ENCODE measurements at regions not wholly inside any gene's neighbourhood (a gene's known extent, or its start where the extent isn't known, plus 50 kb on each side); places are given as distances from the start of the nearest gene placed in this dataset.

DNA sequence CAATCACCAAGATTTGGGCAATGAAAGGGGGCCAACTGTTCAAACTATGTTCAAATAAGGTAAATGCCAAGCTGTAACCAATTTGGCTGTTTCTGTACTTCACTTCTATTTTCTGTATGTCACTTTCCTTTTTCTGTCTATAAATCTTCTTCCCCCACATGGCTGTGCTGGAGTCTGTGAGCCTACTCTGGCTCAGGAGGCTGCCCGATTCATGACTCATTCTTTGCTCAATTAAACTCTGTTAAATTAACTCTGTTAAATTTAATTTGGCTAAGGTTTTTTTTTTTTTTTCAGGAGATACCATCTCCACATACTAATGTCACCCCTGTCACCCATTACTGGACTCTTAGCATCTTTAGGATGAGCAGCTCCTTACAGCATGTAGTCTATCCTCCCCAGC, 178.8 kb upstream of the TWIST2 start:
- H3K4me3 ChIP-seq (ENCODE audit: low read depth, low read length): no peak overlapping the region
- DNase-seq (ENCODE audit: low read depth): no peak
- TF ChIP-seq, protein P1, sequence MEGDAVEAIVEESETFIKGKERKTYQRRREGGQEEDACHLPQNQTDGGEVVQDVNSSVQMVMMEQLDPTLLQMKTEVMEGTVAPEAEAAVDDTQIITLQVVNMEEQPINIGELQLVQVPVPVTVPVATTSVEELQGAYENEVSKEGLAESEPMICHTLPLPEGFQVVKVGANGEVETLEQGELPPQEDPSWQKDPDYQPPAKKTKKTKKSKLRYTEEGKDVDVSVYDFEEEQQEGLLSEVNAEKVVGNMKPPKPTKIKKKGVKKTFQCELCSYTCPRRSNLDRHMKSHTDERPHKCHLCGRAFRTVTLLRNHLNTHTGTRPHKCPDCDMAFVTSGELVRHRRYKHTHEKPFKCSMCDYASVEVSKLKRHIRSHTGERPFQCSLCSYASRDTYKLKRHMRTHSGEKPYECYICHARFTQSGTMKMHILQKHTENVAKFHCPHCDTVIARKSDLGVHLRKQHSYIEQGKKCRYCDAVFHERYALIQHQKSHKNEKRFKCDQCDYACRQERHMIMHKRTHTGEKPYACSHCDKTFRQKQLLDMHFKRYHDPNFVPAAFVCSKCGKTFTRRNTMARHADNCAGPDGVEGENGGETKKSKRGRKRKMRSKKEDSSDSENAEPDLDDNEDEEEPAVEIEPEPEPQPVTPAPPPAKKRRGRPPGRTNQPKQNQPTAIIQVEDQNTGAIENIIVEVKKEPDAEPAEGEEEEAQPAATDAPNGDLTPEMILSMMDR (IDR thresholded peaks at IDR 0.05; ENCODE audit: insufficient read depth, low read depth, low read length): no peak

DNA sequence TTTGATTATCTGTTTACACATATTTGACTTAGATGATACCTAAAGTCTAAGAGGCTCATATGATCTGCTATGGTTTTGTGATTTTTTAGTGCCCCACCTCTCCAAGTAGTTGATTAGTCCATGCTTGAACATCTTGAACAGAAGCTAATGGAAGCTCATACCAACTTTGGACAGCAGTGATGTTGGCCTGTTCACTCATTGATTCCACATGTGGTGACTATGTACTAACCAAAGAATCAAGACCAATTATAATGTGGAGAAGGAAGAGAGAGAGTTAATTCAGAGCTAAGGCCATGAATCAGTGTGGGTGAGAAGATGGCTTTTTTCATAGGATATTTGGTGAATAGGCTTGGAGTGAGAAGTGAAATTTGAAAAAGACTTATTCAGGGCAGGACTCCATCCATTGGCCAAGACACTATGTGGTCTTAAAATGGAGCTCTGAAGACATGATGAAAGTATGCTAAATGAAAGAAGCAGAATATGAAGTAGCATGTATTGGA, 178.3 kb upstream of the TWIST2 start:
- TF ChIP-seq, protein P1 (IDR thresholded peaks at IDR 0.05; ENCODE audit: insufficient read depth, low read depth, low read length): no peak
- no peak for DNase-seq (ENCODE audit: low read depth)
- no peak overlapping the region for H3K4me3 ChIP-seq (ENCODE audit: low read depth, low read length)

DNA sequence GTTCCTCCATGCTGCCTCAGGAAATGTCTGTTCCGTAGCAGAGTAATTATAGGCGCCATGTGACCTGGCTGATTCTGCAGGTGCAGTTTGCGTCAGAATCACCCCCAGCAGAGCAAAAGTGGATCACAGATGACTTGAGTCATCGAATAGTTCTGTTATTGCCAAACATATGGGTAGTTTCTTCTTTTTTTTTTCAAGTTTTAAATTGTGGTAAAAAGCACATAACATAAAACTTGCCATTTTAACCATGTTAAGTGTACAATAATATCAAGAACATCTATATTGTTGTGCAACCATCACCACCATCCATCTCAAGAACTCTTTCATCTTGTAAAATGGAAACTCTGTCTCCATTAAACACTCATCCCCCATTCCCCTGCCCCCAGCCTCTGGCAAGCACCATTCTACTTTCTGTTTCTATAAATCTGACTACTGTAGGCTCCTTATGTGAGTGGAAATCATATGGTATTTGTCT, 177.7 kb upstream of the TWIST2 start:
- TF ChIP-seq, protein P1 (IDR thresholded peaks at IDR 0.05; ENCODE audit: insufficient read depth, low read depth, low read length): no peak
- peak; percentile 33 for DNase-seq (ENCODE audit: low read depth)
- H3K4me3 ChIP-seq (ENCODE audit: low read depth, low read length): no peak overlapping the region

DNA sequence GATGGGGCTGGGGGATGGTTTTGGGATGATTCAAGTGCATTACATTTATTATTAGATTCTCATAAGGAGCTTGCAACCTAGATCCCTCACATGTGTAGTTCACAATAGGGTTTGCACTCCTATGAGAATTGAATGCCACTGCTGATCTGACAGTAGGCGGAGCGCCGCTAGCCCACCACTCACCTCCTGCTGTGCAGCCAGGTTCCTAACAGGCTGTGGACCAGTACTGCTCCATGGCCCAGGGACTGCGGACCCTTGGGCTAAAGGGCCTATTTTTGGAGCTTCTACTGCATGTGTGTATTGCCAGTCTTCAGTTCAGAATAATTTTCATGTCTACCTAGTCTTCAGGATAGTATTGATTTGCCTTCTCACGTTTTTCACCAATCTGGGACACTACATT, 165.3 kb upstream of the TWIST2 start:
- no peak for DNase-seq (ENCODE audit: low read depth)
- TF ChIP-seq, protein P1 (IDR thresholded peaks at IDR 0.05; ENCODE audit: insufficient read depth, low read depth, low read length): no peak
- no peak overlapping the region for H3K4me3 ChIP-seq (ENCODE audit: low read depth, low read length)

DNA sequence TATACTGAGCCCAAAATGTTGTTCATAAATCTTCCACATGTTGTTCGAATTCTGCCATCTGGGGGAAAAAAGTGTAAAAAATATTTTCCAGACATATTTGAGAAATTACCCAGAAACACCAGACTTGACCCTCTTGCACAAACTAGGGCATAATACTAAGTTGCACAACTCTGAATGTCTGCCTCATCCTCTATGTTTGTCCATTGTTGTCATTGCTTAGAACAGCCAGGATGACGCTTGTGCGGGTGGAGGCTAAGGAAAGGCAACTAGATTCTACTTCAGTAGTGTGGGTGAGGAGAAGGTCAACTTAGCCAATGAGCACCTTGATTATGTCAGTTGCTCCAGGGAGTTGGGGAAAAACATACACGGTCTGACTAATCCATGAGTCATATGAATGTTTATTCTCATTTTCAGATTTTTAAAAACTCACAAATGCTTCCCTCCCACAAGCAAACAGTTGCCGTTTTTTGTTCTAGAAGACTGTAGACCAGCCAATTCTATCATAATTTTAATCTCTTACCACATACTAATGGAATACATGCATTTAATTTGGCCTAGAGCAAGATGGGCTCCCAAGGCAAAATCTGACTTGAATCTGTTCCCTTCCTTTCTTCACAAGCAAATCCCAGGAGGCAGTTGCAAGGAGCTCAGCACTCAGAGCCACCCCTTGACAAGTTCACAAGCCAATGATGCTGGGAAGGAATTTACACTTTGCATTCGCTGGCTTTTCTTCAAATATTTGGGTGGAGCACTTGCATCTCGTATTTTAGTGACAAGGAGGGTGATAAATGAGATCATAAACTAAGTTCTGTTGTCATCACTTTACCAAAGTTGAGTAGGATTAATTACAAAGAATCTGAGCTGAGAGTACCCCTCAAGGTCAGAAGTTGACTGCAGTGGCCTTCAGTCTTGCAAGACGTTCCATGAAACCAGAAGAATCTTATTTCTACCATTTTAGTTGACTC, 163.2 kb upstream of the TWIST2 start:
- no peak overlapping the region for H3K4me3 ChIP-seq (ENCODE audit: low read depth, low read length)
- DNase-seq (ENCODE audit: low read depth): peak; percentile 99

DNA sequence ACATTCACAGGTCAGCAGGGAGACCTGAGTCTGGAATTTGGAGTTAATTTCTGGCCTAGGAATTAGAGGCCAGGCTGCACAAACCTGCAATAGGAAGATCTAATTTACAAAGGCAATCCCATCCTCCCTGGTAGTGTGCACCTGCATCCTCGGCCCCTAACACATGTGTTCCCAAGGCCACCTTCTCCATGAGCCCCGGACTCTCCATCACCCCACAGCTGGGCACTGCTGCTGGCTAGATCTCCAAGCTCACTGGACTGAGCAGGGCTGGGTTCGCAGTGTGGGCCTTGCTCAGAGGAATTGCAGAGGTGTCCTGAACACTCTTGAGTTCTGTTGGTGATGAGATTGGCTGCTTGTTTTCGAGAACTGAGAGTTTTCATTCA, 162.6 kb upstream of the TWIST2 start:
- DNase-seq (ENCODE audit: low read depth): no peak
- H3K4me3 ChIP-seq (ENCODE audit: low read depth, low read length): no peak overlapping the region
- TF ChIP-seq, protein P1 (IDR thresholded peaks at IDR 0.05; ENCODE audit: insufficient read depth, low read depth, low read length): no peak

More for the DNA sequence above, 163.2 kb upstream of the TWIST2 start:
- TF ChIP-seq, protein P1 (IDR thresholded peaks at IDR 0.05; ENCODE audit: insufficient read depth, low read depth, low read length): no peak

Data from fibroblast of villous mesenchyme (primary cell).